Hepatocyte (in vitro differentiated cells): ENCODE measurements at regions not wholly inside any gene's neighbourhood (a gene's known extent, or its start where the extent isn't known, plus 50 kb on each side); places are given as distances from the start of the nearest gene placed in this dataset.

Source experiments
- DNase-seq: peaks from one replicate; pipeline ENCODE4 v3.0.0-alpha.2; 2016; ENCODE audit warnings: low spot score
- H2AFZ ChIP-seq: fragments of 200-600 bp; sonication (generic); 2 replicates; pipeline ENCODE4 v1.6.0; 2016; ENCODE audit warnings: antibody characterized with exemption, mild to moderate bottlenecking
- H3K27ac ChIP-seq: fragments of 200-600 bp; sonication (generic); 2 replicates; pipeline ENCODE4 v1.5.1; 2016; ENCODE audit warnings: mild to moderate bottlenecking
- H3K27me3 ChIP-seq: fragments of 200-600 bp; sonication (generic); 2 replicates; pipeline ENCODE4 v1.6.1; 2016
- H3K36me3 ChIP-seq: fragments of 200-600 bp; sonication (generic); replicated peaks from 2 replicates; pipeline ENCODE4 v1.5.1; 2016; ENCODE audit warnings: low read depth; ENCODE audit not compliant: insufficient read depth
- H3K4me1 ChIP-seq: fragments of 200-600 bp; sonication (generic); 2 replicates; pipeline ENCODE4 v1.5.1; 2016; ENCODE audit warnings: mild to moderate bottlenecking, moderate library complexity; ENCODE audit not compliant: insufficient read depth
- H3K4me2 ChIP-seq: fragments of 200-600 bp; sonication (generic); 2 replicates; pipeline ENCODE4 v1.6.0; 2016
- H3K4me3 ChIP-seq: fragments of 200-600 bp; sonication (generic); 2 replicates; pipeline ENCODE4 v1.5.1; 2016; ENCODE audit warnings: mild to moderate bottlenecking
- H3K79me2 ChIP-seq: fragments of 200-600 bp; sonication (generic); 2 replicates; pipeline ENCODE4 v1.6.0; 2017; ENCODE audit warnings: mild to moderate bottlenecking
- H3K9me2 ChIP-seq: fragments of 200-600 bp; sonication (generic); replicated peaks from 2 replicates; pipeline ENCODE4 v1.6.0; 2017; ENCODE audit warnings: mild to moderate bottlenecking; ENCODE audit not compliant: insufficient read depth
- H3K9me3 ChIP-seq: fragments of 200-600 bp; sonication (generic); 2 replicates; pipeline ENCODE4 v1.5.1; 2016; ENCODE audit warnings: low read depth, mild to moderate bottlenecking
- H4K20me1 ChIP-seq: fragments of 200-600 bp; sonication (generic); 2 replicates; pipeline ENCODE4 v1.6.0; 2016; ENCODE audit warnings: mild to moderate bottlenecking; ENCODE audit not compliant: insufficient read depth, poor library complexity, severe bottlenecking
- CTCF ChIP-seq: fragments of 200-600 bp; sonication (generic); IDR thresholded peaks from 2 replicates; pipeline ENCODE4 v1.5.1; 2016; ENCODE audit warnings: antibody characterized with exemption, mild to moderate bottlenecking; ENCODE audit not compliant: poor library complexity
- EZH2 ChIP-seq: fragments of 200-600 bp; sonication (generic); IDR thresholded peaks from 2 replicates; pipeline ENCODE4 v1.6.1; 2016; ENCODE audit warnings: antibody characterized with exemption, mild to moderate bottlenecking, borderline replicate concordance
- EZH2phosphoT487 ChIP-seq: fragments of 200-600 bp; sonication (generic); IDR thresholded peaks from one replicate; pipeline ENCODE4 v1.6.1; 2018; ENCODE audit warnings: antibody characterized with exemption, mild to moderate bottlenecking, low read depth, moderate library complexity; ENCODE audit not compliant: unreplicated experiment, severe bottlenecking
- WGBS: methylation state at CpG from one replicate; pipeline ENCODE4 v1.1.6; 2016; ENCODE audit warnings: low lambda C conversion rate; ENCODE audit errors: missing lambda C conversion rate; 5-methylcytosine and 5-hydroxymethylcytosine counted together

GRCh38 chr9:21549890-21550289 is 67.8 kb upstream of the IFNE start:
- H3K4me1 ChIP-seq, result no peaks in the 10 kb centered on the region
- H4K20me1 ChIP-seq, result no peaks in the 10 kb centered on the region
- TF ChIP-seq EZH2phosphoT487, result no peak
- TF ChIP-seq CTCF, result no peak
- TF ChIP-seq EZH2, result no peak
- DNase-seq, result no peak
- H3K79me2 ChIP-seq, result peaks cover 39% of the 10 kb centered on the region
- H2AFZ ChIP-seq, result no peak overlapping the region
- H3K27me3 ChIP-seq, result no peaks in the 10 kb centered on the region
- 94% methylated on average over 4 of the region's 4 CpGs for WGBS
- H3K9me3 ChIP-seq, result no peaks in the 10 kb centered on the region
- H3K4me2 ChIP-seq, result no peak overlapping the region
- H3K27ac ChIP-seq, result no peak overlapping the region
- no peak overlapping the region for H3K4me3 ChIP-seq
- no peaks in the 10 kb centered on the region for H3K36me3 ChIP-seq
- H3K9me2 ChIP-seq, result no peaks in the 10 kb centered on the region

- no peak overlapping the region for H3K27ac ChIP-seq
- no peak overlapping the region for H2AFZ ChIP-seq
- 89% methylated on average over 2 of the region's 2 CpGs for WGBS
- H3K27me3 ChIP-seq, result no peaks in the 10 kb centered on the region
- H3K9me3 ChIP-seq, result no peaks in the 10 kb centered on the region
- H3K36me3 ChIP-seq, result no peaks in the 10 kb centered on the region
- no peak for DNase-seq
- no peaks in the 10 kb centered on the region for H4K20me1 ChIP-seq
- no peaks in the 10 kb centered on the region for H3K9me2 ChIP-seq
- TF ChIP-seq CTCF, result no peak
- TF ChIP-seq EZH2, result no peak
- no peak for TF ChIP-seq EZH2phosphoT487
- peaks cover 38% of the 10 kb centered on the region for H3K79me2 ChIP-seq
- no peak overlapping the region for H3K4me2 ChIP-seq
- no peaks in the 10 kb centered on the region for H3K4me1 ChIP-seq
- H3K4me3 ChIP-seq, result no peak overlapping the region
Observed at GRCh38 chr9:21550392-21550791, 68.3 kb upstream of the IFNE start.

GRCh38 chr9:21551401-21551800 is 69.3 kb upstream of the IFNE start:
- TF ChIP-seq EZH2phosphoT487 (no peak), EZH2 (no peak), CTCF (no peak)
- H3K4me2 ChIP-seq, result no peak overlapping the region
- H3K4me1 ChIP-seq, result no peaks in the 10 kb centered on the region
- H4K20me1 ChIP-seq, result no peaks in the 10 kb centered on the region
- no peak overlapping the region for H3K27ac ChIP-seq
- H3K36me3 ChIP-seq, result no peaks in the 10 kb centered on the region
- no peak overlapping the region for H2AFZ ChIP-seq
- peaks cover 44% of the 10 kb centered on the region for H3K79me2 ChIP-seq
- no peak overlapping the region for H3K4me3 ChIP-seq
- H3K9me3 ChIP-seq, result no peaks in the 10 kb centered on the region
- 65% methylated on average over 2 of the region's 2 CpGs for WGBS
- H3K27me3 ChIP-seq, result no peaks in the 10 kb centered on the region
- H3K9me2 ChIP-seq, result no peaks in the 10 kb centered on the region
- no peak for DNase-seq
